ENCODE measurements at regions not wholly inside any gene's neighbourhood (a gene's known extent, or its start where the extent isn't known, plus 50 kb on each side); places are given as distances from the start of the nearest gene placed in this dataset.

- TF ChIP-seq, protein P1, sequence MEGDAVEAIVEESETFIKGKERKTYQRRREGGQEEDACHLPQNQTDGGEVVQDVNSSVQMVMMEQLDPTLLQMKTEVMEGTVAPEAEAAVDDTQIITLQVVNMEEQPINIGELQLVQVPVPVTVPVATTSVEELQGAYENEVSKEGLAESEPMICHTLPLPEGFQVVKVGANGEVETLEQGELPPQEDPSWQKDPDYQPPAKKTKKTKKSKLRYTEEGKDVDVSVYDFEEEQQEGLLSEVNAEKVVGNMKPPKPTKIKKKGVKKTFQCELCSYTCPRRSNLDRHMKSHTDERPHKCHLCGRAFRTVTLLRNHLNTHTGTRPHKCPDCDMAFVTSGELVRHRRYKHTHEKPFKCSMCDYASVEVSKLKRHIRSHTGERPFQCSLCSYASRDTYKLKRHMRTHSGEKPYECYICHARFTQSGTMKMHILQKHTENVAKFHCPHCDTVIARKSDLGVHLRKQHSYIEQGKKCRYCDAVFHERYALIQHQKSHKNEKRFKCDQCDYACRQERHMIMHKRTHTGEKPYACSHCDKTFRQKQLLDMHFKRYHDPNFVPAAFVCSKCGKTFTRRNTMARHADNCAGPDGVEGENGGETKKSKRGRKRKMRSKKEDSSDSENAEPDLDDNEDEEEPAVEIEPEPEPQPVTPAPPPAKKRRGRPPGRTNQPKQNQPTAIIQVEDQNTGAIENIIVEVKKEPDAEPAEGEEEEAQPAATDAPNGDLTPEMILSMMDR (IDR thresholded peaks at IDR 0.05; ENCODE audit: insufficient read depth, low read length) = no peak
- TF ChIP-seq POLR2AphosphoS5 (IDR thresholded peaks at IDR 0.05; ENCODE audit: low read depth) (no peak), SPI1 (IDR thresholded peaks at IDR 0.05; ENCODE audit: borderline replicate concordance, low read depth) (no peak), GABPA (IDR thresholded peaks at IDR 0.05; ENCODE audit: low read depth) (no peak)
- TF ChIP-seq, protein P2, sequence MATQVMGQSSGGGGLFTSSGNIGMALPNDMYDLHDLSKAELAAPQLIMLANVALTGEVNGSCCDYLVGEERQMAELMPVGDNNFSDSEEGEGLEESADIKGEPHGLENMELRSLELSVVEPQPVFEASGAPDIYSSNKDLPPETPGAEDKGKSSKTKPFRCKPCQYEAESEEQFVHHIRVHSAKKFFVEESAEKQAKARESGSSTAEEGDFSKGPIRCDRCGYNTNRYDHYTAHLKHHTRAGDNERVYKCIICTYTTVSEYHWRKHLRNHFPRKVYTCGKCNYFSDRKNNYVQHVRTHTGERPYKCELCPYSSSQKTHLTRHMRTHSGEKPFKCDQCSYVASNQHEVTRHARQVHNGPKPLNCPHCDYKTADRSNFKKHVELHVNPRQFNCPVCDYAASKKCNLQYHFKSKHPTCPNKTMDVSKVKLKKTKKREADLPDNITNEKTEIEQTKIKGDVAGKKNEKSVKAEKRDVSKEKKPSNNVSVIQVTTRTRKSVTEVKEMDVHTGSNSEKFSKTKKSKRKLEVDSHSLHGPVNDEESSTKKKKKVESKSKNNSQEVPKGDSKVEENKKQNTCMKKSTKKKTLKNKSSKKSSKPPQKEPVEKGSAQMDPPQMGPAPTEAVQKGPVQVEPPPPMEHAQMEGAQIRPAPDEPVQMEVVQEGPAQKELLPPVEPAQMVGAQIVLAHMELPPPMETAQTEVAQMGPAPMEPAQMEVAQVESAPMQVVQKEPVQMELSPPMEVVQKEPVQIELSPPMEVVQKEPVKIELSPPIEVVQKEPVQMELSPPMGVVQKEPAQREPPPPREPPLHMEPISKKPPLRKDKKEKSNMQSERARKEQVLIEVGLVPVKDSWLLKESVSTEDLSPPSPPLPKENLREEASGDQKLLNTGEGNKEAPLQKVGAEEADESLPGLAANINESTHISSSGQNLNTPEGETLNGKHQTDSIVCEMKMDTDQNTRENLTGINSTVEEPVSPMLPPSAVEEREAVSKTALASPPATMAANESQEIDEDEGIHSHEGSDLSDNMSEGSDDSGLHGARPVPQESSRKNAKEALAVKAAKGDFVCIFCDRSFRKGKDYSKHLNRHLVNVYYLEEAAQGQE (IDR thresholded peaks at IDR 0.05; ENCODE audit: insufficient replicate concordance, low read depth) = no peak
These were observed 166.6 kb upstream of the KHDRBS2 start for GRCh38 chr6:62452586-62452985.
